ENCODE measurements at regions not wholly inside any gene's neighbourhood (a gene's known extent, or its start where the extent isn't known, plus 50 kb on each side); places are given as distances from the start of the nearest gene placed in this dataset.
A peak's percentile ranks its signal among the peaks of the same experiment; 100 is the strongest.
"Not testable (repeated sequence)": the region's sequence is repeated elsewhere in the genome, so short reads cannot be mapped to it uniquely, and the experiment has no call there.

- H3K79me1 ChIP-seq (ENCODE audit: low read depth in 1 of 2, low read length in 2 of 2); H2BK120ac ChIP-seq (ENCODE audit: low read depth, low read length); H3K18ac ChIP-seq (ENCODE audit: low read depth, low read length); CTCF ChIA-PET; dilution Hi-C loops (cut with HindIII; ENCODE audit: low sequenced_read_pairs, unreplicated experiment); H3K9me3 ChIP-seq (ENCODE audit: control insufficient read depth, insufficient read depth, low read length); H2AFZ ChIP-seq (replicated peaks; ENCODE audit: low read length, poor library complexity); DNase-seq; H3K14ac ChIP-seq (replicated peaks; ENCODE audit: low read depth, low read length); H4K91ac ChIP-seq (ENCODE audit: insufficient read depth, low read depth, low read length); H2AK9ac ChIP-seq (replicated peaks; ENCODE audit: low read depth, low read length, poor library complexity); in situ Hi-C loops (cut with MboI; ENCODE audit: low sequenced_read_pairs); H3K9me1 ChIP-seq (ENCODE audit: insufficient read depth, low read length); H3K27ac ChIP-seq (ENCODE audit: insufficient read depth, low read length); H4K5ac ChIP-seq (ENCODE audit: low read depth, low read length); H3K4ac ChIP-seq (ENCODE audit: low read depth, low read length); H2BK5ac ChIP-seq (ENCODE audit: low read depth, low read length, poor library complexity, severe bottlenecking); H3K27me3 ChIP-seq (ENCODE audit: control insufficient read depth, insufficient read depth, low read length); H2AK5ac ChIP-seq (ENCODE audit: low read depth, low read length); H4K8ac ChIP-seq (ENCODE audit: low read depth in 2 of 2, low read length in 2 of 2); H3K9ac ChIP-seq (ENCODE audit: low read depth, low read length); H3K23ac ChIP-seq (ENCODE audit: low read depth, low read length); H3K36me3 ChIP-seq (ENCODE audit: control insufficient read depth, insufficient read depth, low read length); H2BK15ac ChIP-seq (ENCODE audit: low read depth, low read length); POLR2A ChIA-PET (ENCODE audit: unreplicated experiment); H3K4me3 ChIP-seq (ENCODE audit: insufficient read depth, low read depth, low read length); H2BK20ac ChIP-seq (ENCODE audit: low read depth, low read length); H3K56ac ChIP-seq (ENCODE audit: extremely low read depth, insufficient read depth, low read length); BruUV-seq (replicated peaks): not testable (repeated sequence)
- Histone ChIP-seq H4K20me1 (ENCODE audit: insufficient read depth, low read length) (peaks cover 61% of the 10 kb centered on the region), H3K4me2 (ENCODE audit: low read depth, low read length) (0 out of 2 replicates have a peak overlapping the region, but pooled peaks have one; percentile 5), H3K4me1 (ENCODE audit: control insufficient read depth, insufficient read depth, low read length) (peaks cover 15% of the 10 kb centered on the region)
- intact Hi-C loops (cut with micrococcal nuclease), result loop anchor here (10.0 kb wide), 1 partner anchor 201 kb away; no protein-coding TSS in a partner anchor
- ATAC-seq (ENCODE audit: low read depth), result peak; percentile 66
- whole genome bisulfite sequencing, 2 experiments (ENCODE audit: extremely low coverage in 2 of 2, insufficient read length in 1 of 2), result no CpG with 5 or more reads among the region's 10 CpGs
Observed at GRCh38 chr2:111463956-111464355, 343.2 kb downstream of the BCL2L11 start.

- H4K91ac ChIP-seq (ENCODE audit: insufficient read depth, low read depth, low read length); H3K4ac ChIP-seq (ENCODE audit: low read depth, low read length); H2AFZ ChIP-seq (replicated peaks; ENCODE audit: low read length, poor library complexity); H2BK15ac ChIP-seq (ENCODE audit: low read depth, low read length); POLR2A ChIA-PET (ENCODE audit: unreplicated experiment); H3K27me3 ChIP-seq (ENCODE audit: control insufficient read depth, insufficient read depth, low read length); CTCF ChIA-PET; in situ Hi-C loops (cut with MboI; ENCODE audit: low sequenced_read_pairs); BruUV-seq (replicated peaks); H2BK20ac ChIP-seq (ENCODE audit: low read depth, low read length); H3K56ac ChIP-seq (ENCODE audit: extremely low read depth, insufficient read depth, low read length); H4K8ac ChIP-seq (ENCODE audit: low read depth in 2 of 2, low read length in 2 of 2); dilution Hi-C loops (cut with HindIII; ENCODE audit: low sequenced_read_pairs, unreplicated experiment); H2AK5ac ChIP-seq (ENCODE audit: low read depth, low read length); DNase-seq; H3K9me1 ChIP-seq (ENCODE audit: insufficient read depth, low read length); H2BK120ac ChIP-seq (ENCODE audit: low read depth, low read length); H2BK5ac ChIP-seq (ENCODE audit: low read depth, low read length, poor library complexity, severe bottlenecking); H3K9ac ChIP-seq (ENCODE audit: low read depth, low read length); H4K5ac ChIP-seq (ENCODE audit: low read depth, low read length); H2AK9ac ChIP-seq (replicated peaks; ENCODE audit: low read depth, low read length, poor library complexity); H3K9me3 ChIP-seq (ENCODE audit: control insufficient read depth, insufficient read depth, low read length); H3K79me1 ChIP-seq (ENCODE audit: low read depth in 1 of 2, low read length in 2 of 2); H3K4me3 ChIP-seq (ENCODE audit: insufficient read depth, low read depth, low read length); H3K23ac ChIP-seq (ENCODE audit: low read depth, low read length); H3K14ac ChIP-seq (replicated peaks; ENCODE audit: low read depth, low read length); H3K36me3 ChIP-seq (ENCODE audit: control insufficient read depth, insufficient read depth, low read length): not testable (repeated sequence)
- intact Hi-C loops (cut with micrococcal nuclease), result loop anchor here (10.0 kb wide), 1 partner anchor 200 kb away; no protein-coding TSS in a partner anchor
- H3K18ac ChIP-seq (ENCODE audit: low read depth, low read length), result 0 out of 2 replicates have a peak overlapping the region, but pooled peaks have one; percentile 27
- peak; percentile 5 for ATAC-seq (ENCODE audit: low read depth)
- H3K27ac ChIP-seq (ENCODE audit: insufficient read depth, low read length), result peak overlapping the region; percentile 50; the same call in 1 of the 2 replicates
- H3K4me1 ChIP-seq (ENCODE audit: control insufficient read depth, insufficient read depth, low read length), result peaks cover 15% of the 10 kb centered on the region
- no CpG with 5 or more reads among the region's 10 CpGs for WGBS, 2 experiments (ENCODE audit: extremely low coverage in 2 of 2, insufficient read length in 1 of 2)
- peaks cover 58% of the 10 kb centered on the region for H4K20me1 ChIP-seq (ENCODE audit: insufficient read depth, low read length)
- H3K4me2 ChIP-seq (ENCODE audit: low read depth, low read length), result peak overlapping the region; percentile 88
Observed at GRCh38 chr2:111464367-111464766, 343.7 kb downstream of the BCL2L11 start.
